HG03139 (cell line): ENCODE measurements at regions not wholly inside any gene's neighbourhood (a gene's known extent, or its start where the extent isn't known, plus 50 kb on each side); places are given as distances from the start of the nearest gene placed in this dataset.

ENCODE experiments used
- ATAC-seq: cut with Tn5 transposase; IDR thresholded peaks from one replicate; pipeline ENCODE4 v1.9.1; 2021; ENCODE audit not compliant: unreplicated experiment

DNA sequence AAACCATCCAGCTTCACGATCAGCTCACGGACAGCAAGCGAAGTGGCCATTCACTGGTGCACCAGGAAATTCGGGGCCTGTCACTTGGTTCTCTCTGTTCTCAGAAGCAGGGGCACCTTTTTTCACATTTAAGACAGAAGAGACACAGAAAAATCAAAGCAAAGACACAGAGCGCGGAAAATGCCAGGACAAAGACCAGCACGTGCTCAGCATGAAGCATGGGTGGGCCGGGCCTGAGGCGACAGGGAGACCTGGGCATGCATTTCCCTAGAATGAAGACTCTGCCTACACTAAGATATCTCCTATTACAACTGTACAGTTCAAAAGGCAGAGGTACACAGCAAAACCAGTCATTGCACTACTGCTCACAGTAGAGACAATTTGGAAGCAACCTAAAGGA lies 117.4 kb upstream of the ID2 start:
- no peak for ATAC-seq

DNA sequence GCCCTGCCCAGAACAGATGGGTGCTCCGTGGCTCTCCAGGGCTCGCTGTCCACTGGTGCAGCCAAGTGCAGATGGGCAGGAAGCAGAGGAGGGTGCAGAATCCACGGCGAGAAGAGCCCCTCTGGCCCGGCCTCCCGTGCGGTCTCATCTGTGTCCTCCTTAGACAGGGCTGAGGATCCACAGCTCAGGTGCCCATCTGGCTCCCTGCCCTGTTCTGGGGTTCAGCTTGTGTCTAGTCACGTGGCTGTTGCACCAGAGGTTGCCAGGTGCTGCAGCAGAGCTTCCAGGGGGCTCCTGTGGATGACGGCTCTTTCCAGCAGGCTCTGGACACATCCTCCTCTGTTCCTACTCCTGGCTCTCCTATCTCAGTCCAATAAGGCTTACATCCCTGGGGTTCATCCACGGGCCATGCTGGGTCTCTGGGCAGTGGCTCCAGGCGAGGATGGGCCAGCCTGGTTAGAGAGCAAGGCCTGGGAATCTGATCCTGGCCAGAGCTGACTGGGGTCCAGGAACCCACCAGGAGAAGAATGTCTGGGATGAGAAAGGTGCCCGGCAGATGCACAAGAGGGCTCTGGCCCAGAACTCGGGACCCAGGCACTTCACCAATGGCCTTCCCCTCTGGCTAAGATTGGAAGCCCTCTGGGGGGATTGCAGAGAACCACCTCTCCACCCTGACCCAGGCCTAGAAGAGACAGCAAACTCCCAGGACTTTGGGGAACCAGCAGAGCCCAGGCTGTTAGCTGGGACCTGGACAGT lies 116.3 kb upstream of the ID2 start:
- ATAC-seq = no peak

DNA sequence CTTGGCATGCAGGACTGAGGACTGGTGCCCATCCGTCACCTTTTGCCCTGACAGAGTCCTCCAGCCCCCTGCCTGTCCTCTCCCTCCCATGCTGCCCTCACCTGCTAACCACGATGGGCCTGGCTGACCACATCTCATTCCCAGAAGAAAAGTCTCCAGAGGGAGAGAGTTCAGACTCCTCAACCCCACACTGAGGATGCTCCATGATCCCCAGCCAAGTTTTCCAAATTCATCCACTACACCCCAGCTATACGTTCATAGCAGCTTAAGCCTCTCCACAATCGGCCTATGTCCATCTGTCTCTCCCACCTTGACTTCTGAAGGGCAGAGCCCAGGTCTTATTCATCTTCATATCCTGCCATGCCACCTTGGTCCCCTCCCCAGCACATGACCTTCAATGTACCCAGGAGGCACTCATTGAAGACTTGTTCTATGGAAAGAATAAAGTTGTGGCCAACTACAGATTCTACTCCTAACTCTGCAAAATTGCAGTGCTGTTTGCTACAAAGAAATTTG lies 115.6 kb upstream of the ID2 start:
- no peak for ATAC-seq

DNA sequence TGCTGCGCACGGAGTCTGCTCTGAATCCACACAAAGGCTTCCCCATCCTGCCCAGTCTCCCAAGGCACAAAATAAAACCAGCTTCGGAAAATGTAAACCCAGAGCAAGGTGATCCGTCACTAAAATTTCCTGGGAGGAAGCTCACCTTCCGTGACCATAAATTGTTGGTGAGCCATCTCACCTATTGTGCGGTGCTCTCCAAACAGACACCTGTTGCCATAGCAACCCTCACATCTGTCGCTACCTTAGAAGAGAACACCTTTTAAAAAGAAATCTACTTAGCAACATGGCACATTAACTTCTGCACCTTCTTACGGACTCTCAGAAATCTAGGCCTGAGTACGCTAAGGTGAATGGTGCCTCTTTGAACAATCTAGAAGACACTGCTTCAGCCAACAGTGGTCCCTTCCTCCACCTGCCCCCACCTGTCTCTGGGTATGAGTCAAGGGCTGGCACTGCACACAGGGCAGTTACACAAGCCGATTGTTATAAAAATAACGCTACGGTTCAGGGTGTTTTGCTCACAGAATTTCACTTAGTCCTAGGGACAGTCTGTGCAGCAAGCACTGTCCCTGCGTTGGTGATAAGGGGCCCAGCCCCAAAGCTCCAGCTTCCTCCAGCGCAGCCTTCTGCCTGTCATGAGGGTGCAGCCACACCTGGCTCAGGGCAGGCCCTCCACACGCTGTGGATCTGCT lies 114.9 kb upstream of the ID2 start:
- ATAC-seq = no peak

DNA sequence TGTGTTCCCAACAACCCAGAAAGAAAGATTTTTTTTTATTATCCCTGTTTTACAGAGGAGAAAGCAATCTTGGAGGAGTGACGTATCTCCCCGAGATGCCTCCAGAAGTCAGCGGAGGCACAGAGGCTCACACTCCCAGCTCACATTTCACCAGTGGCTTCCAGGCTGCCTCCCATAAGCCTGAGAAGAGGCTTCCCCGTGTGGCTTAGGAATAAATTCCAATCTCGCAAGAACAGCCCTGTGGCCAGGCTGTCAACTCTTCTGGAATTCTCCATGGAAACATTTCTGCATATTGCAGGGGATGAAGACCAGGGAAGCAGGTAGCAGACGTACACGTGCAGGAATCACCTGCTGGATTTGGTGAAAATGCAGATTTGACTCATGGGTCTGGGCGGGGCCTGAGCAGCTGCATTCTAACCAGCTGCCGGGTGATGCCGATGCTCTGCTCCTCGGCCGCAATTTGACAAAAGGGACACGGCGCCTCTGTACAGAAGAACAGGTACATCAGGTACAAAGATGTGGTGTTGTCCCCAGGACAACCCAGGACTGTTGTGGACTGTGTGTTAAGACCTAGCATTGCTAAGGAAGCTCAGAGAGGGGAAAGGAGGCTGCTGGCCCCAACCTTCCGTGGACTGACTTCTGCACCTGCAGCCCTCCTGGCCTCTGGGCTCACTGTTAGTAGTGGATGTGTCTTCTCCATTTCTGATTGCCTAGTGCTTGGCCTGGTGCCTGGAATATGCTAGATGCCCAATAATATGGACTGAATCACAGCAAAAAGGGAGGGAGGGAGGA lies 114.2 kb upstream of the ID2 start:
- ATAC-seq = no peak

DNA sequence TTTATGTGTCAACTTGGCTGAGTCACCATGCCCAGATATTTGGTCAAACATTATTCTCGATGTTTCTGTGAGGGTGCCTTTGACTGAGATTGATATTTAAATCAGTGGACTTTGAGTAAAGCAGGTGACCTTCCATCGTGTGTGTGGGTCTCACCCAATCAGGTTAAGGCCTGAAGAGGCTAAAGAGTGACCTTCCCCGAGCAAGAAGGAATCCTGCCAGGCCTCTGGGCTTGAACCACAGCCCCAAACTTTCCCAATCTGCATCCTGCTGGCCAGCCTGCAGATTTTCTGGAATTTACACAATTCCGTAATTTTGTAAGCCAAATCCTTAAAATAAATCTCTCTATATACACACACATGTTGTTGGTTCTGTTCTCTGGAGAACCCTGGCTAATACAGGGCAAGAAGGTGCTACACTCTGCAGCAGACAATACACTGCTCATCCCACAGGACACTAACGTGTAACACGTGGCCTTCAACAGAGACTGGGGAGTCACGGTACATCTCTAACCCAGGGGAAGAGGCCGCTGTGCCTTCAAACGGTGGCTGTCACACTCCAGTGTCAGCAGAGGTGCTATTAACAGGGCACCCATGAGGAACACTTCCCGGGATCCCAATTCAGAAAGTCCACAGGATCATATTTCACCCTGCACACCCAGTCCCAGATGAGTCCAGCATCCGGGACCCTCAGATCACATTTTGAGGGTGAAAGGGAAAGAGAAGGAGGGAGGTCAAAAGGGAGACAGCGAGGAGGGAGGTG lies 113.1 kb upstream of the ID2 start:
- no peak for ATAC-seq

DNA sequence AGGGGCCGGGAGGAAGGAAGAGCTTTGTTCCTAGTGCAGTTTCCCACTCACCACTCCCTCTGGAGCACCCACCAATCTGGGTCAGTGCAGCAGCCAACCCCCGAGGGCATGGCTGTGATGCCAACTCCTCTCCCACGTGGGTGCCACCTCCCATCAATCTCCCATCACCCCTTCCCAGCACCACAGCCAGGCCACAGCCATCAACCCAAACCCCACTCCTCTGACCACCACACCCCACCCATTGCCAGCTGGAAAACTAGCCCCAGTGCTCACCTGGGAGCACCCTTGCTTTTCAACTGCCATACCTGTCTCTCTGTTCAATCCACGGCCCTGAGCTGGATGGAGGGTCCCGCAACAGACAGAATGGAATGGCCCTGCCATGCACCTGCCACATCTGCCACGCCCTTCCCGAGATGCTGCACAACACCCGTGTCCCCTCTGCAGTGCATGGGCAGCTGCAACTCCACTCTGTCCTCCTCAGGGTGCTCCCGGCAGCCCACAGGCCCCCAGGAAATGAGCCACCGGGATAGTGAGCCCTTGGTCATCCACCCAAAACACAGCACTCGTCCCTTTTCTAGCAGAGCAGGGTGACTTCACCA lies 112.4 kb upstream of the ID2 start:
- ATAC-seq = no peak

DNA sequence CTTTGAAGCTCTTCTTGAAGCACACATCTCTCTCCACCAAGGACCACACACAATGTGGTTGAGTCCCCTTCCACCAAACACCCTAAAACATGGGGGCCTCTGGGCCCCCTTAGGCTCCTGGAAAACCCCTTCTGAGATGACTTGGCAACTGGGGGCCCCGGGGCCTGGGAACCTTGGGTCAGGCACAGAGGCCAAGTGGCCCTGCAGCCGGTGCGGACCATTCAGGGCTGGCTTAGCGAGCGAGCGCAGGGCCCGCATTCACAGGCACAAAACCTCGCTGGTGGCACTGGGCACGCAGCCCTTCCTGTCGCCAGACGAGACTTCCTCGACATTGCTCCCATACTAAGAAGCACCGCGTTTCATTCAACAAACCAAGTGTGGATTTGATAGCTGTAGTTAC lies 111.2 kb upstream of the ID2 start:
- ATAC-seq = no peak

DNA sequence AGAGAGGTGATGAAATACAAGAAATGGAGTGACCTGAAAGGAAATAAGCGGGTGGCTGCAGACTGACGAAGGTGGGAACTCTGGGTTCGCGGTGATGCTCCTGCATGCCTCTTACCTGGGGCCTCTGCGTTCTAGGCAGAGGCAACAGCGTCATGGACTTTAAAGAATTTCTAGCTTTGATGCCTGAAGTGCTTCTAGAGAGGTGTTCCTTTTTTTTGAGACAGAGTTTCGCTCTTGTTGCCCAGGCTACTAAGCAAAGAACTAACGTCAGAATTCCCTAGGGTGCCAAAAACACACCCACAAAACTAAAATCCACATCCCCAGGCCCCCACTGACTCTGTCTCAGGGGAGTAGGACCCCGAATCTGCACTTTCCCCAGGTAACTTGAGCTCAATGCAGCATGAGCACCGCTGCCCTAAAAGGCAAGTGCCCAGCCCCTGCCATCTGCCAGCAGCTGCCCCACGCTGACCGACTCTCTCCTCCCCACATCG lies 110.5 kb upstream of the ID2 start:
- ATAC-seq = no peak

DNA sequence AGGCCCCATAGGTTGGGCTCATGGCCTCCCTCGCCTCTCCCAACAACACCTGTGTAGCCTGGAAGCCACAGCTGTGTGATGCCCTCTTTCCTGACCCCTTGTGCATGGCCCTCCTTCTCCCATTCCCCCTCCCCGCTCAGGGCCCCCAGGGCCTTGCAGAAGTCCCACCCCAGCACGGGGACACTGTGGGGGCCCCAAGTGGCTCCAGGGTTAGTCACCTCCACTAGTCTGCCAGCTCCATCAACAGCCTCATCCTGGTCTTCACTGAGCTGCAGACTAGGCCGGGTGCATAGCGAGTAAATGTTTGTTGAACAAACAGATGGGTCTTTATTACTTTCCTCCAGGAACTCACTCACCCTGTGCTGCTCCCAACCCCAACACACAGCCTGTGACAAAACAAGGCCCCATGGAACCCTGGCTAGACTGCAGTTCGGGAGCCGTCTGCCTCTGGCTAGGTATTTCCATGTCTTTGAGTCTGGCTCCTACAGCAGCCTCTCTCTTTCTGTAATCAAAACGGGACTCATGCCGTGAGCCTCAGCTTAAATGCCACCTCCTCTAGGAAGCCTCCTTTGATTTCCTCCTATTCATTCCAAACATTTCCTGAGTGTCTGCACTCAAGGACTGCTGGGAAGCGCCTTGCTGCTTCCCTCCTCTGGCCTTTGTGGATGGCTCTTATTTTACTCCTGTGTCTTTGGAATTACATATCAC lies 109.9 kb upstream of the ID2 start:
- ATAC-seq = no peak

DNA sequence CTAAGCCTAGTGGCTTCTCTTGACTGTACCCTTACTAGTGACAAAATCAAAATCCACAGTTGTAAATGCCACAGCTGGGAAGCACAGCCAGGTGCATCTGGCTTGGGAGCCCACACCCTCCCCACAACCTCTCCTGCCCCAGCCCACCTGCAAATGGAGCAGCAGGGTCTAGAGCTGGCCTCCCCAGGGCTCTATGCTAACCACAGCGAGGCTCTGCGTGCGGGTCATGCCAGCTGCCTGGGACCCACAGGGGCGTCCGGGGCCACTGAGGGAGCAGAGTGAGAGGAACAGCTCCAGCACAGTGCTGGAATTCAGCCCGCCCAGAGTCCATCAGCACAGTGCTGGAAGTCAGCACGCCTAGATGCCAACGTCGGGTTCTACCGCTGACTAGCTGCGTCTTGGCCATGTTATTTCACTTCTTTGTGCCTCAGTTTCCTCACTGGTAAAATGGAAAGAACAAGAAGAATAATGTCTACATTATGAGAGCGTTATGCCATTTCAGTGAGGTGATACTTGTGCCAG lies 109.1 kb upstream of the ID2 start:
- no peak for ATAC-seq

DNA sequence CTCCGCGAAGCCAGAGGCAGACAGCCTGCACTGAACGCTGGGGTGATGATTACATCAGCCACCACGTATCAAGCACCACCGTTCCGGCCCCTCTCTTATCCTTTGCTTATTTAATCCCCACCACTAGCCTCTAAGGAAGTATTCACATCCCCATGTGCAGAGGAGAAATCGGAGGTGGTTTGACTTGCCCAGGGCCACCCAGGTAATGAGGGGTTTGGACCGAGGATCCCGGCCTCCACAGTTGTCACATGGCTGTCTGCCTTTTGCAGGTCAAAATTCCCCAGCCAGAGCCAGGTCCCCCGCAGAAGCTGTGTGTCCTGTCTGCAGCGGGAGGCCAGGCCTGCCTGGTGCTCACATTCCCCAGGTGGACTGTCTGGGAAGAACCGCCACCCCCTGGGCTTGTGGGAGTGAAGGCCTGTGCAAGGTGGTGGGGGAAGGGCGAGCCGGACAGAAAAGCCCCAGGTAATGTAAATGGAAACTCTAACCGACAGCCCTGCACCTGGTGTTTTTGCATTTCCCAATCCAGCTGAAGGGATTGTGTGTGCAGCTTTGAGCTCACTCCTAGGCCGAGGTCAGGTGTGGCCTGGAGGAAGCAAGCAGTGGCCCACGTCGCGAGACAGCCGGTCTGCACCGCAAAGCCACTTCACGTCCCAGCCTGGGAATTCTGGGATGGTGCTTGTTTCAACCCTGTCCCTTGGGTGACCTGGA lies 108.5 kb upstream of the ID2 start:
- no peak for ATAC-seq

DNA sequence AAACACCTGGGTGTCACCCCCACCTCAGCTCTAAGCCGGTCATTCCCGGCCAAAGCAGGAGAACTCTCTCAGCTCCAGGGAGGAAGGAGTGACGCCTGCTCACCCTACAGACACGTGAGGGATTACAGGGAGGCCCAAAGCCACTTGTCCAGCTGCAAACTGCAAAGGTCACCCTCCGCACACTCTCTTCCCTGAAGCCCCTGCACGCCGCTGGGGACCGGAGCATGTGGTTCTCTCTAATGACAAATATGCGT lies 108.0 kb upstream of the ID2 start:
- ATAC-seq = no peak

DNA sequence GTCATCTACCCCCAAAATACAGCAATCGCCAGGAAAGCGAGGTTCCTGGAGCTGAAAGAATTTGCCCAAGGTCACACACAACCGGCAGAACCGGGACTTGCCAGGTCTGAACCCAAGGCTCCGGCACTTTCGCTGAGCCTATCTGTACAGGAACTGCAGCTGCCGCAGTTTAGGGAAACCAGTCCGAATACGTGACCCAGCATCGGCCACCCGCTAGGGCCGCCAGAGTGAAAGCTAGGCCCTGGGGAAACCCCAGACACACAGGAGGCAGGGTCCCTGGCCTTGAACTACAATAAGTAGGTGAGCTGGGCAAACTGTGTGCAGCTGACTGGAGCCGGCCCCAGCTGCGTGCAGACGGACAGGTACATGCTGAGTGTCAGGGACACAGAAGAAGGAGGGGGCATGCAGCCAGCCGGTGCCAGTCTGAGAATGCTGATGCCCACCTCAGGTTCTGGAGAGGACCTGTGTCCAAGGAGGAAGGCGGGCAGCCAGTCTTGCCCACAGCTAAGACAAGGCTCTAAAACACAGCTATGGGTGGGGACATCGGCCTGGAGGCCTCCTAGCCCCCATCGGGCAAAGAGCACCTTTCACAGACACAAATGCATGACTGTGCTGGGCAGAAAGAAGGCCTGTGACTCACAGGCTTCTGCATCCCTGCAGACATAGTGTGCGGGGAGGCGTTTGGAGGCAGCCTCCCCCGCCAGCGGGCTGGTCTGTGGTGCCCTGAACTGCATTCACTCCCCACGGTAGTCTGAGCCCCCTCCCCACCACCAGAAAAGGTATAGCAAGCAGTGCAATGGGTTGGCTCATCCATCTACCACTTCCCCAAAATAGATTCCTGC lies 107.4 kb upstream of the ID2 start:
- no peak for ATAC-seq

DNA sequence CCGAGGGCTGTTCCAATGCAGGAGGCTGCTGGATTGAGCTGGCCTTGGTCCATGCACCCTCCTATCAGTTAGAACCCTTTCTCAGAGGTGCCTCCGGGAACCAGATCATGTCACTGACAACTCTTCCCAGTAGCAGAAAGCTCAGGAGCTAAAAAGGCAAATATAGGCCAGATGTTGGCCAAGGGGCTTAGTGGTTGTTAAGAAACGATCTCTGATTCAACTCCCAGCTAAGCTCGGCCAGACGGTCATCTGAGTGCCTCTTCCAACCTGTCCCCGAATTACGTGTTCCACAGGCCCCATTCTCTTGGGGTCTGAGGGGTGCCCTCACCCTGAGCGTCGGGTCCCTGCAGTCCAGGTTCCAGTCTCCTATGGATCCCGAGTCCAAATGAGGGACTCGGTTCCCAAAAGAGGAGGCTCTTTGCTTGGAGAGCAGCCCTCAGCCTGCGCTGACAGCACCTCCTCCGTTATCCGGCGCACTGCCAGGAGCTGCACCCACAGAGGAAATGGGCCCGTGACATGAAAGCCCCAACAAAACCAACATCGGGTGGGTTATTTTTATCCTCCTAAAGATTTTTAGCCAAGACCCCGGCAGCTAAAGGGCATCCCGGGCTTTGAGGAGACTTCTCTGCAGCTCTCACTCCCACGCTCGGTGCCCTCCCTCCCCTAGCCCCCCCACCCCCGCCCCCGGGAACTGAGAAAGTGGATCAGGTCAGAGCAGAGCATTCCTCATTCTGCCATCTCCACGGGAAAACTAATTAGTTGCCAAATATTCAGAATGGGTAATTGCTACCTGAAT lies 106.6 kb upstream of the ID2 start:
- ATAC-seq = no peak

DNA sequence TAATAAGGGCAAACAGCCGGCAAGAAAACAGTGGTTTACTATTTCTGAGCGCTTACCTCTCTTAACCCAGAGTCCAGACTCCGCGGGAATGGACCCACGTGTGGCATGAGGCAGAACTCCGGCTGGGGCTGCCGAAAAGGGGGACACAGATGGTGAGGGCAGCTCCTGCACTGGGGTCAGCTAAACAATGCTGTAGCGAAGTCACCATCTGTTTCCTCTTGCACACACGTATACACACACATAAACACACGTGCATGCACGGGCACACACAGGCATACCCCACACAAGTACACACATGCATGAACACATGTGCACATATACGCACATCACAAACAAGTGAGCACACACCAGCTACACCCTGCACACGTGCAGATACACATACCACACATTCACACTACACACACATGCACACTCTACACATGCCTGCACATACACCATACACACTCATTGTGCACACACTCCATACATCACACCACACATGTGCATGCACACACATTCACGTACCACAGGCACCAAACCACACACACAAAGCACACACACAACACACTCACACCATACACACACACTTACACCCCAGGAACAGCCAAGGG lies 105.9 kb upstream of the ID2 start:
- no peak for ATAC-seq

DNA sequence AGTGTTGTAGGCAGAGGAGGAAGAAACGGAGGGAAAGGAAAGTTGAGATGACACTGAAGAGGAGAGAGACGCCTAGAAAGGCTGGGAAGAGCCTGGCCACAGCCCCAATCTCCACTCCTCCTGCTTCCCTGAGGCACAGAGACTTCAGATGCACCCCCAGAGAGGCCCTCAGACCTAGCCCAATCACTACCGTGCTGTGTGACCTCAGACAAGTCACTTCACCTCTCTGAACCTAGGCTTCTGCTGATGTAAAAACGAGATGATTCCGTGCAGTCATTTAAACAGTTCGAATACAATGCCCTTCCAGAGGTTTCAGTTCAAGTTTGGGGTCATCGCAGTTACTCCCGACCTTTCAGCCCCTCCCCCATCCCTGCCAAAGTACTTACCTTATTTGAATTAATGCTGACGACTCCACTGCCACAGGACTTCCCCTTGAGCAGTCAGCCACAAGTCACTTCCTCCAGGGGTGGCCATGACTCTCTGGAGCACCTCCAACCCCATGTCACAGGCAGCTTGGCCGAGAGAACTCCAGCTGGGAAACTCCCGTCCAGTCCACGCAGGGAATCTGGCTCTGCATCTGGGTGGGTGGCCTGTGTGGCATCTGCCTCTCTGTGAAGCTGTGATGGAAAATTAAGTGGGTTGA lies 105.2 kb upstream of the ID2 start:
- ATAC-seq = no peak
